NCI-H345 treated with DMSO at 0.1 percent for 48 hours (cell line): ENCODE measurements at regions not wholly inside any gene's neighbourhood (a gene's known extent, or its start where the extent isn't known, plus 50 kb on each side); places are given as distances from the start of the nearest gene placed in this dataset.

Experiments used
- DNase-seq: peaks from one replicate; lab custom pipeline; 2025; ENCODE audit not compliant: unreplicated experiment; lab: John Stamatoyannopoulos, UW

DNA sequence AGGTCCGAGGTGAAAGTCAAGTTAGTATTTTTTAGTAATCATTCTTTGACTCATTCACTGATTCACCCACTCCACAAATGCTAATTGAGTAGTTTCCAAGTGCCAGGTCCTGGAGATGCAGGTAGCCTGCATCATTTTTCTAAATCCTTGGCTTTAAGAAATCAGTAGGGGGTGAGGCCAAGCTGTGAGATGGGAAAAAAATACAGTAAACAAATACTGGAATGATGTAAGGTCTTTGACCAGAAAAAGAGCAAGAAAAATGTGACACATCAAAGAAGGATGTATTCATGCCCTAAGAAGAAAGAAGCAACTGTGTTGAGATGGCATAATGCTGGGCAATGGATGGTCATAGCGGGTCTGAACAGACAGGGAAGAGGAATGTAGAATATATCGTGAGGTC, 1386.6 kb downstream of the PCDH7 start:
- no peak for DNase-seq

DNA sequence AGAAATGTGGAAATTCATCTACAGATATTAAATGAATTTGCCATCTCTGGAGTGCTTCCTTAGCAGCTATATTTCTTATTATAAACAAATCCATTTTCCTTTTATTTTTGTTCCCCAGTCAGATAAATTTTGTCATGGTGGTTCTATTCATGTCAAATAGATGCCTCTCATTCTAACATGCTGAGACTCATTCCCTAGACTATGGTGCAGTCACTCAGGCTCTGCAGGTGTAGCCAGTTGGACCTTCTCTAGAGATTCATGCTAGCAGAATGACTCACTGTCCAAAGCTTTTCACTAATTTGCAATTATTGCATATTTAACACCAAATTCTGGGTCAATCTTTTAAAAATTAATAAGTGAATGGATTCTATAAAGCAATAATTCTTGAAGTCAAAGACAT, 1392.7 kb downstream of the PCDH7 start:
- DNase-seq: no peak

GRCh38 chr4:32117693-32118092, 1397.5 kb downstream of the PCDH7 start:
- DNase-seq: no peak

- DNase-seq: no peak
Measured at GRCh38 chr4:32119907-32120306, 1399.7 kb downstream of the PCDH7 start.

GRCh38 chr4:32128549-32128948, 1408.4 kb downstream of the PCDH7 start:
- no peak for DNase-seq

- no peak for DNase-seq
Measured at GRCh38 chr4:32129967-32130366, 1409.8 kb downstream of the PCDH7 start.

DNA sequence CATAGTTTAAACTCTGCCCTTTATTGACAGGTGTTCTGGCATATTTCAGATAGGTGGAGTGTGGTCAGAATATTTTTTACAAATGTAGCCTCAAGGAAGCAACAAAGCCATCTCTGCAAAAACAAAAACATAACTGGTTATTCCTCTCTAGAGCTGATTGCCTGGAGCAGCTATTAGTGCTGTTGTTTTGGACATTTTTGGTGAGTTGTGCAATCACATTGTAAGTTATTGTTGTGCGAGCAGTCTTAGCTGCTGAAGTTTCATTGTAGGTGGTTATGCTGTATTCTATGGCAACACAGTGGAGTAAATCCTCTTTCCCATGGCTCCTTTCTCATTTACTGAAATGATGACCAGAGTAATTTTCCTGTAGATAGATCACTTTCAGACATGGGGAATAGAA, 1413.0 kb downstream of the PCDH7 start:
- DNase-seq: no peak

GRCh38 chr4:32133734-32134133, 1413.6 kb downstream of the PCDH7 start:
- DNase-seq: peak; percentile 1

DNA sequence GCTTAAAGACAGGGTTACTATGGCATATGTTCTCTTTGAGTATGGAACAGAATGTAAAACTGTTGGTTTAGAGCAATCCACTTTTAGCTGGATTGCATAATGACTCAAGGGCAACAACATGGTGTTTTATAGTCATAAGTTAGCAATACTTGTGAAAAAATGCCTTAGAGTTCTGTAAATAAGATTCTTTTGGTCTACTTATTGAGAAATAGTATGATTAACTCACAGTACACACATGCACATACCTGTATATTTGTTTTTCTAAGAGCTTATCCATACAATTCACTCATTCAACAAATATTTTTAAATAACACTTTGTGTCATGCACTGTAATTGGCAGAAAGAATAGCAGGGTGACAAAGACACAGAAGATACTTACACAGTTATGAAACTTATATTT, 1415.5 kb downstream of the PCDH7 start:
- DNase-seq: no peak

DNA sequence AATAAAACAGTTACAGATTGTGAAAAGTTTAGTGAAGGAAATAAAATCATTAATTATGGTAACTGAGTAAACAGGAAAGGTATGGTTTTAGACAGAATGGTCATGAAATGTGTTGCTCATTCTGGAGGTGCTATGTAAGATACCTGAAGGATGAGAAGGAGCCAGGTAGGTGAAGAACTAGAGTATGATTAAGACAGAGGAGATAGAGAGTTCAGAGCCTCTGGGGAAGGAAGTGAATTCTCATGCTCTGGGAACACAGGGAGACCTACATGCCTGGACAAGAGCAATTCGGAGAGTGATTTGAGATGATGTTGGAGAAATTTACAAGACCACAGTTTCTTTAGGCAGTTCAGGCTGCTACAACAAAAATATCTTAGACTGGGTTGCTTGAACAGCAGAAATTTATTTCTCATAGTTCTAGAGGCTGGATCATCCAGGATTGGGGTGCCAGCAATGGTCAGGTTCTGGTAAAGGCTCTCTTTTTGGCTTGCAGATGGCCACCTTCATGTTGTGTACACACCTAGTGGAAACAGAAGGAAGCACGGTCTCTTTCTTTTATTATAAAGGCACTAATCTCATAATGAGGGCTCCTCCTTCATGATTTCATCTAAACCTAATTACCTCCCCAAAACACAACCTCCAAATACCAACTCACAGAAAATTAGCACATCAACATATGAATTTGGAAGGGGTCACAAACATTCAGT, 1416.1 kb downstream of the PCDH7 start:
- DNase-seq: no peak

- DNase-seq: no peak
Measured at GRCh38 chr4:32140636-32141035, 1420.5 kb downstream of the PCDH7 start.

- no peak for DNase-seq
Measured at GRCh38 chr4:32142075-32142474, 1421.9 kb downstream of the PCDH7 start.

DNA sequence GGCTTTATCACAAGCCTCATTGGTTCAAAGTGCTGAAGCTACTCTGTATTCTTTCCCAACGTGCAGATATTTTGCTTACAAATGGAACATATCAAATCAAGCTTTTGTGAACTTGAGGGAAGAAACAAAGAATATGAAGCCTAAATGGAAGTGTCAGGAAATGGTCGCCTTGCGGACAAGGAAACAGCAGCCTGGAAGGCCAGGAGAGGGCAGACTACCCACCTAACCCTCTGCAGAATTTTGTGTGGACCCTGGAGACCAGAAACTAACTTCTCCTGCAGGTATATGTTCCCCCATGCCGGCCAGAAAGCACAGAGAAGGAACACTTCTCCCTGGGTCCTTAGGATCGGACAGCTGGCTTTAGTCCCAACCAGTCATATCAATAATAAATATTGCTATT, 1425.8 kb downstream of the PCDH7 start:
- DNase-seq: no peak

DNA sequence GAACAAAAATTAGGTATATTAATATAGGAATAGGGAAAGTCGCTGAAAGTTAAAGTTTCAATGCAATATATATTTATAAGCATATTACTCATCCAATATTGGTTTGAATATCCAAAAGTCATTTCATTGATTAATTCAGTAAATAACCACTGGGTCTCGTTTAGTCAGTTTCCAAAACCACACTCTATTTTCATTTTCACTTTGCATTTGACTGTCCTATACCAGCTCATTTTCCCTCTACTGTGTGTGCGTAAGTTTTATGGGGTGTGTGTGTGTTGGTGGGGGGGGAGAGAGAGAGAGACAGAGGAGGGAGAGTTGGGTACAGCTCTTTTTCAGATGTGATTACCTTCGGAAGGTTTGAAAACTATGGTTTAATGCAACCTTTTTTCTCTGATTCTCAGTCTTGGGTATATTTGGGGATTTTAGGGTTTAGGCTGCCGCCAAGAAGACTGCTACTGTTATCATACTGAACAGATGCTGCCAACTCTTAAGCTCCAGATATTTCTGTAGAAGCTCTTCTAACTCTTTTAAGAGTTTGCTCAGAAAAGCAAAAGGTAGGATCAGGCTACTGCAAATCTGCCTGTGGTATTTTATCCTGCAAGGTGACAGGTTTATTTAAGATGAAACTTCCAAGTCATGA, 1427.4 kb downstream of the PCDH7 start:
- no peak for DNase-seq

DNA sequence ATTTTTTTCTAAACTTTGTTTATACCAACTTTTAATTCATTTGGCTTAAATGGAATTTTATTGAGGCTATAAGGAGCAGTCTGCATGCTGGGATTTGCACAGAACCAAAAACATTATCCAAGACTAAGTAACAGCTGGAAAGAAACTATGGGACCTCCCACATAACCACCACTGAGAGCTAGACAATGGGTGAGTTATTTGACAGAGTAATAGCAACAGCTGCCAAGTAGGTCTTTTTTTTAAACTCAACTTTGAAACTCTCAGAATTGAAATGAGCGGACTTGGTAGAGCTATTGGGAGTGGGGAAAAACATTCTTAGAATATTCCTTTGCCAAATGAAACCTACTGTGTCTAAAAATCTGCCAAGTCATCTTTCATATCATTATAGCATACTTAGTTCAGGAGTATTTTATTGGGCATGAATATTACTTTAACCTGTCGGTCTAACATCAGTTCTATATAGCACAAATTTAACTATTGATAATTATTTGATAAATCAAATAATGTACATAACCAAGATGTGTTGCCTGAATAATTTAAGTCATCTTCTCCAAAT, 1428.0 kb downstream of the PCDH7 start:
- no peak for DNase-seq

GRCh38 chr4:32158961-32159360, 1438.8 kb downstream of the PCDH7 start:
- DNase-seq: no peak

GRCh38 chr4:32161392-32161791, 1441.2 kb downstream of the PCDH7 start:
- no peak for DNase-seq

DNA sequence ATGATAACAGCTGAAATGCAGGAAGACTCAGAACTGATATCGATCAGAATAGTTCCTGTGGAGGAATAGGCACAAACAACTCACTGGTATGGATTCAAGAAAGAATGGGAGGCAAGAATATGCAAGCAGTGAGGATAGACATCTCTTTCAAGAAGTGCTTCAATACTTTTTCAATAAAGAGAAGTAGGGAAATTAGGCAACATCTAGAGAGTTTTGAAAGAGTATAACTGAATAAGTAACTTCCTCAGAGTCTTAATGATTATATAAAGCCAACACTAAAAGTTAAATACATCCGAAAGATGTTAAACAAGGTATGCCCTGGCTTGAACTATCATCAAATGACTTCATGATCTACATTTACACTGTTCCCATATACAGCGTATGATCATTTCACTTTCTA, 1443.0 kb downstream of the PCDH7 start:
- DNase-seq: no peak

- no peak for DNase-seq
Measured at GRCh38 chr4:32169841-32170240, 1449.7 kb downstream of the PCDH7 start.

GRCh38 chr4:32172086-32172485, 1451.9 kb downstream of the PCDH7 start:
- no peak for DNase-seq

DNA sequence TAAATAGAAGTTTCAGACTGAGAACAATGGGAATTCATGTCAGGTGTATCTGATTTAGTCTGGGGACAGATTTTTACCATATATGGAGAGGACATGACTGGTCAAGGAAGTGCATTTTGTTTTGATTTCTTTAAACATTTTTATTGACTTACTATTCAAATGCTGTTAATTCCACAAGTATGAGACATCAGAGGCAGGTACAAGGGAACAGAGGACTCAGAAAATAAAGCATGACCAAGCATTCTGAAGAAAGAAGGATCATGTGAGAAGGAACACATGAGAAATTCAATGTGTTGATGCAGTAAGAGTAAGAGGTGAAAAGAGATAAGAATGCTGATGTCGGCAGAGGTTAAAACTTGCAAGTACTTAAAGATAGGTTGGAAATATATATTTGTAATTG, 1452.6 kb downstream of the PCDH7 start:
- no peak for DNase-seq

- DNase-seq: no peak
Measured at GRCh38 chr4:32180086-32180485, 1459.9 kb downstream of the PCDH7 start.

- no peak for DNase-seq
Measured at GRCh38 chr4:32184186-32184585, 1464.0 kb downstream of the PCDH7 start.
